IPS DF 19.7 (cell line): ENCODE measurements at regions not wholly inside any gene's neighbourhood (a gene's known extent, or its start where the extent isn't known, plus 50 kb on each side); places are given as distances from the start of the nearest gene placed in this dataset.
"Not testable (repeated sequence)": the region's sequence is repeated elsewhere in the genome, so short reads cannot be mapped to it uniquely, and the experiment has no call there.

Experiments
- DNase-seq: peaks from one replicate; pipeline ENCODE4 v3.0.0-alpha.2; 2013; ENCODE audit warnings: low read depth, low spot score

DNA sequence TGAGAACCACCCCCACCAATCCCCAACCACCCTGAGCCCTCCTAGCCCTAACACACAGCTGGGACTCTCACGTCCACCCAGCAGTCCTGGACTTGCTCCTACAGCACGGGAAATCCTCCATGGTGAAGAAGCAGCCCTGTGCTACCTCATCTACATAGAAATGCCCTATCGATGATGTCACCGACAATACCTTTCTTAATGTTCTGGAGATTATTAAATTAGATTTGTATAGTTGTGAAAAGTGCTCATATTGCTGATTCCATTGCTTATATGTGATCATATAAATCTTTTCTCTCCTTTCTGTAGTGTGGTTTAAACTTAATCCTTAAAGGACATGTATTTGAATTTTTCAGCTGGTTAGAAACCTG, 97.1 kb downstream of the PPIAL4G start:
- DNase-seq, result not testable (repeated sequence)

DNA sequence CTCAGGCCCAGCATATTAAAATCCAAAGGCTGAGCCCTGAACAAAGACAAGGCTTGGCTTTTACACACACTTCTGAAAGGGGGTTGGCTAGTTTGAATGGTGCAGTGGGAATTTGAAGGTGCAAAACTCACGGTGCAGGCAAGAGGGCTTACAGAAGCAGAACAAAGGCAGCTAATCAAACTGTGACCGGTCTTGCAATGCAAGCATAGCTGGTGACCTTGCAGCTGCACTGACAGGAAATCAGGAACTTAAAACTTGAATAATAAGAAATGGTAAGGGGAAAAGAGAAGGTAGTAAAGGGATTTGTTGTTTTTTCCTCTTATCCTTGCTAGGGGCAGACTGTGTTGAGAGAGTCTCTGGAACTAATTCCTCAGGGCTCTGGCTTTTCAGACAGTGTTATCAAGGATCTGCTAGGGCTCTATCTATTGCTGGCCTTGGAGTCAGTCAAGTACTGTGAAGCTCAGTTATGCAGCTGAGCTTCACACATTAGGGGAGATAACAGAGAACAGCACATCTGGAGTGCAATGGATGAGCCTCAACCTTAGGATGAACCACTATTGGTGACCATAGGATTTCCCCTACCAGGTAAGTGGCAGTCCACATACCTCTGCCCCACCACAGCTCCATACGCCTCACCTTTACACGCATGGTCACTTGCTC, 97.6 kb downstream of the PPIAL4G start:
- no peak for DNase-seq

DNA sequence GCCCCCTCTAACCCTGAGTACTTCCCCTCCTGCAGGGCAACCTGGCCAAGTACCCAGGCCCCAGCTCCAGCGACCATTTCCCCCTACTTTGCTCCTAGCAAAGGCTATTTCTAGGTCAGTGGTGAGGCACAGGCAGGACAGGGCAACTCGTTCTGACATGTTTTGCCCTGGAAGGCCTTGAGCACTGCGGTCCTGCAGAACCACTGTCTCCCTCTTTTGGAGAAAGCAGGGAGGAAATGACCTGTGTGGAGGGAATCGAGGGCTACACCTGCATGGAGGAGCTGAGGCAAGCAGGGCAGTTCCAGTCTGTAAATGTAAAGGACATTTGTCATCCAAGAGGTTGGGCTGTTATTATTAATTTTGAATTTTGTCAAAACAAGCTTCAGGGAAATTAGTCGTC, 99.1 kb downstream of the PPIAL4G start:
- no peak for DNase-seq

DNA sequence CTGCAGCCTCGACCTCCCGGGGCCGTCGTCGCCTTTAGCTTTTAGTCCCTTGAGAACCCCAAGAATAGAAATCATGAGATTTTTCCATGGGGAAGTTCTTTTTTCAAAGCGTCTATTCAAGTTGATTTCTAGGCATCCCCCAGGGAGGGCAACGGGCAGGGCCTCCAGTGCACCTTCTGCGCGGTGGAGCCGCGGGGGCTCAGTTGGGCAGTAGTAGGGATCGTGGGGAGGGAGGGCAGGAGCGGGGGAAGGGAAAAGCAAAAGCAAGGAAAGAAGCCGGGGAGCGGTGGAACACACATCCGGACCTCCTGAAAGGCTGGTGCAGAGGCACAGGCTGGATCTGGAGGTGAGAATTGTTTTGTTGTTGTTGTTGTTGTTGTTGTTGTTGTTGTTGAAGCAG, 103.4 kb downstream of the PPIAL4G start:
- no peak for DNase-seq

DNA sequence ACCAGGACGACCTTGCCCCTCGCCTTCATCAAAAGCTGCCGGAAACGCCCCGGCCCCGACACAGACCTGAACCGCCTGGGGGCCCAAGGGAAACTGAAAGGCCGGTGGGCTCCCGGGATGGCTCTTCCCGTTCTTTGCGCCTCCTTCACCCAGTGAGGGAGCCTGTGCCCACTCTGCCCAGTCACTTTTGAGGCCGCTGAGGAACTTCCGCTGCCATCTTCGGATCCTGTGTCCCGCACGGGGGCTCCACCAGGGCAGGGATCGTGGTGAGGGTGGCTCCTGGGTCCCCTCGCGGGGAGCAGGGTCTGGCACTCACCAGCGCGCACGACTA, 104.0 kb downstream of the PPIAL4G start:
- DNase-seq, result no peak

DNA sequence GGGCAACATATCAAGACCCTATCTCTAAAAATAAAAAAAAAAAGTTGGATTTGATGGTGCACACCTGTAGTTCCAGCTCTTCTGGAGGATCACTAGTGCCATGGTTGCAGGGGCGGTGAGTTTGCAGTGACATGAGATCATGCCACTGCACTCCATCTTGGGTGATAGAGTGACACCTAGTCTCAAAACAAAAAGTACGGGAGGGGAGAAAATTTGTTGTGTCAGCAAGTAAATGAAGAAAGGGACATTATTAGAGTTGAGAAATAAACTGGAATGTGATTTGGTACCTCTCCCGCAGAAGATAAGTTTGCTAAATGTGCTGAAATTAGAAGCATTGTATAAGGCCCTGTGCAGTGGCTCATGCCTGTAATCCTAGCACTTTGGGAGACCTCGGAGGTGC, 105.1 kb downstream of the PPIAL4G start:
- not testable (repeated sequence) for DNase-seq

DNA sequence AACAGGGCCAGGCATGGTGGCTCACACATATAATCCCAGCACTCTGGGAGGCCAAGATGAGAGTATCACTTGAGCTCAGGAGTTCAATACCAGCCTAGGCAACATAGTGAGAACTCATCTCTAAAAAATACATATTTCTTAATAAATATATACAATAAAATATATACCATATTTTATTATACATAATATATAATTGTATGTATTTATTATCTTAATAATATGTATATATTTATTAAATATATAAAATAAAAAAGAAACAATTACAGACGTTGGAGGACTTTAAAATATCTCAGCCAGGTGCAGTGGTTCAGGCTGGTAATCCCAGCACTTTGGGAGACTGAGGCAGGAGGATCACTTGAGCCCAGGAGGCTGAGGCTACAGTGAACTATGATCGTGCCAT, 106.1 kb downstream of the PPIAL4G start:
- DNase-seq, result not testable (repeated sequence)

DNA sequence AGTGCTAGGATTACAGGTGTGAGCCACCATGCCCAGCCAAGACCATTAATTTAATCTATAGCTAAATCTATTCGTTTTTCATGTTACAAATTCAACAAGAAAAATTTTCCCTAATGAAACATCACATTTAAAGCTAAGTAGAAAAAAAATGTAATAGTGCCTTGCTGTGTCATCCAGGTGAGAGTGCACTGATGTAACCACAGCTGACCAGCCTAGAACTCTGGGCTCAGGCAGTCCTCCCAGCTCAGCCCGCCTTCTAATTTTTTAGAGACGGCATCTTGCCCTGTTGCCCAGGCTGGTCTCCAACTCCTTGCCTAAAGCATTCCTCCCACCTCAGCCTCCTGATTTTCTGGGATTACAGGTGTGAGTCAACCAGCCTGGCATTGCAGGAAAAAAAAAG, 109.0 kb downstream of the PPIAL4G start:
- DNase-seq, result no peak

DNA sequence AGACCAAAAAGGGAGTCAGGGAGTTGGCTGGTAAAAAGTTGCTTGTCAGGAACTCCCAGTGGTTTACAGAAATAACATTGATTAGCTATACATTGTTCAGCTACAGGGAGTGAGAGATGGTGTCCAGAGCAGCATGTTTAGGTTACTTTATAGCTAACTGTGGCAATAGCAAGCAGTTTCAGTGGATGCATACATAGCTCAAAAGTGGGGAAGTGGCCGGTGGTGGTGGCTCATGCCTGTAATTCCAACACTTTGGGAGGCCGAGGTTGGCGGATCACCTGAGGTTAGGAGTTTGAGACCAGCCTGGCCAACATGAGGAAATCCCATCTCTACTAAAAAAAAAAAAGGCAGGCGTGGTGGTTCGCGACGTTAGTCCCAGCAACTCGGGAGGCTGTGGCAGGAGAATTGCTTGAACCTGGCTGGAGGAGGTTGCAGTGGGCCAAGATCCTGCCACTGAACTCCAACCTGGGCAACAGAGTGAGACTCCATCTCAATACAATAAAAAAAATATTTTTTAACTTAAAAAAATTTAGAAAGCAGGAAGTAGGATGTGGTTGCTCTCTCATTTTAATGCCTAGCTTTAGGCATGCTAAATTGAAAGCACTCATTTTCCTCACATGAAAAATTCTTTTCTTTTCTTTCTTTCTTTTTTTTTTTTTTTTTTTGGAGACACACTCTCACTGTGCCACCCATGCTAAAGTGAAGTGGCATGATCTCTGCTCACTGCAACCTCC, 109.7 kb downstream of the PPIAL4G start:
- no peak for DNase-seq

DNA sequence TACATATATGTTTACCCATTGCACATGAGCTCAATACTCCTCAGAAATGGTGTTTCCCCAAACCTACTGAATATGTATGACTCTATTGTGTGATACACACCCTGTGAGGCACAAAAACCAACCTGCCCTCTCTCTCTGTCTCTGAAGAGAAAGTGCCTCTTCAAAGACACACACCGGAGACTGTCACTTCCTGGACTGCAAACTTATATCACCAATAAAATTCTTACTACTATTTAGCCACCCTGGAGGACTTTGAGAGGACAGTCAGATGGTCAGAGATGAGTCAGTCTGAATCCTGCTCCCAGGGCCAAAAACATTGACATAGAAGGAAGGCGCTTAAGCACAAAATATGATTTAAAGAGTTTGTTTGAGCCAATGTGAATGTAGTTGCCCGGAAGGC, 110.4 kb downstream of the PPIAL4G start:
- DNase-seq, result no peak

DNA sequence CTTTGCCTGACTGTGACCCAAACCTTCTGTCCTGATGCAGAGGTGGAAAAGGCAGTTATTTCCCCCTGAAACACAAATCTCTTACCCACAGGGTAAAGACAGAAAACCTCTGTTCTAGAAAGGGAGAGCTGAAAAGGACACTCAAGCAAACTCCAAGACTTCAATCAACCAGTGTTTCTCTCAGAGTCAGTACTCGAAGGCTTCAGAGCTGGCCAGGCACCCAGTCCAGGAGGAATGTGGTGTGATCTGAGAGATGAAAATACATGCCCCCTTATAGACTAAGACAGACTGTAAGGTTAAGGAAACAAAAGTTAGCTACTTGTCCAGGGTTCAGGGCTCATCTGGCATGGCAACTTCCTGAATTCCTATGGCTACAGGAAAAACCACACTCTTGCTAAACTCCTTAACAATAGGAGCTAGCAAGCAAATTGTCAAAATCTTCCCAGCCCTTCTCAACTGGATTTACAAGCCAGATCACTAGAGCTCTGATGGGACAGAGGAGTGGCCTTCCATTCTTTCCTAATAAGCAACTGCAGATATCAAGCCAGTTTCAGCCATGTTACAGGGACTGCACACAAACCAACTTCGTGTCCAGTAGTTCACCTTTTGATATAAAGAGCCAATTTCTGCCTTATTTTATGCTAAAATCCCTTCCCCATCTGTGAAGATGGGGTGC, 110.9 kb downstream of the PPIAL4G start:
- DNase-seq, result not testable (repeated sequence)

DNA sequence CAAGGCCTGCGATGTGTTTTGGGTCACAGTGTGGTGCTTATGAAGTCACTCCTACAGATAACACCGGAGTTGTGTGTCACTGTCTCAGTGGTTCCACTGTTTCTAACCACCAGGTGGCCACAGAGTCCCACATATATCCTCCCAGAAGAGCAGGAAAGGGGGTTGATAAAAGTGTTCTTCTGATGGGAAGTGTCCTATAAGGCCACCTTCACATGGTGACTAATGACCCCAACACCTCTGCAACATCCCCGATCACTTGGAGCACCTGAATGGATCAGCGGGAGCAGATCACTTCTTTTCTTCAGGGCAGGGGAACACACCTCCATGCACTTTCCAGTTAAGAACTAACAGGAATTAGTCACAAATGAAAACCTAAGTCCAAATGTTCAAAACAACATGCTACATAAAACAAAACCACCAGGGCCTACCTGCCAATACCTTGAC, 111.5 kb downstream of the PPIAL4G start:
- DNase-seq, result not testable (repeated sequence)

DNA sequence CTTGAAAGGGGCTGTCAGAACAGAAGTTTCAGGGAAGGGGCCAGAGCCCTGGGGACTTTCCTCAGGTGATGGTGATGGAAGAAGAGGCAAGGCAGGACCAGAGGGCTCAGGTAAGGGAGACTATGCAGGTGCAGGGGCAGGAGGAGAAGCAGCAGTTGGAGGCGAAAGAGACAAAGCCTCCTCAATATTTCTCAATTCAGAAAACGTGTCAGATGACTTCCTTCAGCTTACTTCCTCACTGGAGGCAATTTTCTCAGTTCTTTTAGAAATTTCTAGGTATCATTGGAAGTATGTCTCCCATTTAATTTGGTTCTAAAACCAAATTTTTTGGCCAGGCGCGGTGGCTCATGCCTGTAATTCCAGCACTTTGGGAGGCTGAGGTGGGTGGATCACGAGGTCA, 112.4 kb downstream of the PPIAL4G start:
- DNase-seq, result not testable (repeated sequence)

DNA sequence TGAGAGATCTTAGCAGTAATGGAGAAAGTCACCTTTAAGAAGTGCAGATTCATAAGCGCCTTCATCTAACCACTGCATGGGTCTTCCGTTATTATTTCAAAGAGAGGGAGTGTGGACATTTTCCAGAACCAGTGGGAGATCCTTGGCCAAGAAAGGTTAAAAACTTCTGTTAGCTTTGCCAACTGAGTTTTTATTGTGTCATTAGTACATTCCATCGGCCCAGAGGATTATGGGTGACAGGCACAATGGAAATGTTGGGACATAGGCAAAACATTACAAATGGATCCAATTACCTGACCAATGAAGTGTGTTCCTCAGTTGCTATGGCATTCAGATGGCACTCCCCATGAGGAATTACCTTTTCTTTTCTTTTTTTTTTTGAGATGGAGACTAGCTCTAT, 115.5 kb downstream of the PPIAL4G start:
- no peak for DNase-seq

DNA sequence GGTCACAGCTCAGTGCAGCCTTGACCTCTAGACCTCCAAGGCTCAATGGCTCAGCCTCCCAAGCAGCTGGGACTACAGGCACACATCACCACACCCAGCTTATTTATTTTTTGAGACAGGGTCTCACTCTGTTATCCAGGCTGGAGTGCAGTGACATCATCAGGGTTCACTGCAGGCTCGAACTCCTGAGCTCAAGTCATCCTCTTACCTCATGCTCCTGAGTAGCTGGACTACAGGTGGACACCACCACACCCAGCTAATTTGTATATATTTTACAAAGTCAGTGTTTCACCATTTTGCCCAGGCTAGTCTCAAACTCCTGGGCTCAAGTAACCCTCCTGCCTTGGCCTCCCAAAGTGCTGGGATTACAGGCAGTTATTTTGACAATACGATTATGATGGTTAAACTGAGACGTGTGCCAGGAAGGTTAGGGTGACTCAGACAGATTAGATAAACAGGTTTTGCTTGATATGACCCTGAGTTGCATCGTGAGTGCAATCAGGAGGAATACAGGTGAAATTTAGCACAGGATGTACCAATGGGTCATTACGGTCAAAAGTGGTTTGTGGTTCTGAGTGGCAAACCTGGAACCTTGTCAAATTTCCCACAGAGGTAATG, 116.9 kb downstream of the PPIAL4G start:
- DNase-seq, result not testable (repeated sequence)

DNA sequence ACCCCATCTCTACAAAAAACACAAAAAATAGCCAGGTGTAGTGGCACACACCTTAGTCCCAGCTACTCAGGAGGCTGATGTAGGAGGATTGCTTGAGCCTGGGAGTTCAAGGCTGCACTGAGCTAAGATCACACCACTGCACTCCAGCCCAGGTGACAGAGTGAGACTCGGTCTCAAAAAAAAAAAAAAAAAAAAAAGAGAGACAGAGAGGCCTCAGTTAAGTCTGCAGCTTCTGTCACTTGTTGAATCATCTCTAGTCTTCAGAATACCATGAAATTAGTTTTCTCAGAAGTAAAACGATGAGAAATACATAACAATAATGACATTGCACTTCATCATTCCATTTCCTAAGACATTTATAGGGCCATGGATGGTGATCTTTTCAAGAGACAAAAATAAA, 118.0 kb downstream of the PPIAL4G start:
- DNase-seq, result not testable (repeated sequence)

DNA sequence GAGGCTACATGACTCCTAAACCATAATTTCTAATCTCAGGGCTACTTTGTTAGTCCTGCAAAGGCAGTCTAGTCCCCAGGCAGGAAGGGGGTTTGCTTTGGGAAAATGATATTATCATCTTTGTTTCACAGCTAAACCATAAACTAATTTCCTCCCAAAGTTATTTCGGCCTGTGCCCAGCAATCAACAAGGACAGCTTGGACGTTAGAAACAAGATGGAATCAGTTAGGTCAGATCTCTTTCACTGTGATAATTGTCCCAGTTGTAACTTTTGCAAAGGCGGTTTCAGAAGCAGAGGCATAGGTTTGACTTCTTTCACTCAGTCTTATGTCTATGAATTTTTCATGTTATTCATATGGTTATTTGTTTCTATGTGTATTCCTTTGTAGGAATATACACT, 119.1 kb downstream of the PPIAL4G start:
- DNase-seq, result not testable (repeated sequence)

DNA sequence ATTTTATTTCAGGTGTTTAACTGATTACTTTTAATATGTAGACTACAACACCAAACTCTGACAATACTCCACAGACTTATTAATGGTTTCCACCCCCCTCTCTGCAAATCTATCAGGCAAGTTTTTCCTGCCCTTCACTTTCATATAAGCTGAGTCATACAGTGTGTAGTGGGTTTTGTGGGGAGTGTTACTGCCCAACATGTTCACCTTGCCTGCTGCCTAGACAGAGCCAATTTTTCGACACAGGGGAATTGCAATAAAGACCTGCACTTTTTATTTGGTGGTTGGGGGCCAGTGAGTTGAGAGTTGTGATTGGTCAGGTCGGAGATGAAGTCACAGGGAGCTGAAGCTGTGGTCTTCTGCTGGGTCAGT, 119.7 kb downstream of the PPIAL4G start:
- no peak for DNase-seq

DNA sequence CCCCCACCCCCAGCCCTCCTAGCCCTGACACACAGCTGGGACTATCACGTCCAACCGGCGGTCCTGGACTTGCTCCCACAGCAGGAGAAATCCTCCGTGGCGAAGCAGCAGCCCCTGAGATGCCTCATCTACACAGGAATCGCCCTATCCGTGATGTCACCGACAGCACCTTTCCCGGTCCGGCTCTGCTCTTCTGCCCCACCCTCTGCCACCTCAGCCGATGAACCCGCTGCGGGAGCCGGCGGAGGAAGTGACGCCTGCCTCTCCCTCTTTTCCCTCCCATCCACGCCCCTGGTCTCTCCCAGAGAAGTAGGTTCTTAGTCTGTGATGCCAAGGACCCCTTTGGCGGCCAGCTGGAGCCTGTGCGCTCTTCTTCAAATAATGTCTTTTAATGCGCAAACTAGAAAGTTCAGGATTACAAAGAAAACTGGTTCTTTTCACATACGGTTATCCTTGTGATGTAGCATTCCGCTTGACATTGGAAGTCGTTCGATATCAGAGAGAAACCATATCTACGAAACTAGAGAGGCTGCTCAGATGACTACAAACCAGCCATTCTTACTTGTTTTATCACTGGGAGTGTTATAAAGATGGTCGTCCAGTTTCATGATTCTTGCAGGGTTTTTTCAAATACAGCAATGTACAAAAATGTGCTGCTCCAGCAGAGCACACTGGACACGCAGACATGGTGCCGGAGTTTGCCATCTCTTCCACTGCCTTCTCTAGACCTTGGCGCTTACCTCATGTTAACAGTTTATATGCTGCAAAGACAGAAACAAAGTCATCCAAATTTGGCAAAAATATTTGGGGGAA, 120.3 kb downstream of the PPIAL4G start:
- no peak for DNase-seq

DNA sequence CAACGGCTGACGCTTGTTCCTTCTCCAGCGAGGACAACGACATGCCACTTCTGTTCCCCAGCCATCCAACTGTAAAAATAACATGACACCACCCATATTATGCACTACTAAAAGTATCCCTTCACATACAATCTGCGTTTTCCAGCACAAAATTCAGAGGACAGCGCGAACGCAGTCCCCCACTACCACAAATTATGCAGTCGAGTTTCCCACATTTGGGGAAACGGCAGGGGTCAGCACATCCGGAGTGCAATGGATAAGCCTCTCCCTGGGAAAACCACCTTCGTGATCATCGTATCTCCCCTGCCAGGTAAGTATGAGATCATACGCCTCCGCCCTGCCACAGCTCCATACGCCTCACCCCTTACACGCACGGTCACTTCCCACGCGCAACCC, 120.9 kb downstream of the PPIAL4G start:
- DNase-seq, result no peak

DNA sequence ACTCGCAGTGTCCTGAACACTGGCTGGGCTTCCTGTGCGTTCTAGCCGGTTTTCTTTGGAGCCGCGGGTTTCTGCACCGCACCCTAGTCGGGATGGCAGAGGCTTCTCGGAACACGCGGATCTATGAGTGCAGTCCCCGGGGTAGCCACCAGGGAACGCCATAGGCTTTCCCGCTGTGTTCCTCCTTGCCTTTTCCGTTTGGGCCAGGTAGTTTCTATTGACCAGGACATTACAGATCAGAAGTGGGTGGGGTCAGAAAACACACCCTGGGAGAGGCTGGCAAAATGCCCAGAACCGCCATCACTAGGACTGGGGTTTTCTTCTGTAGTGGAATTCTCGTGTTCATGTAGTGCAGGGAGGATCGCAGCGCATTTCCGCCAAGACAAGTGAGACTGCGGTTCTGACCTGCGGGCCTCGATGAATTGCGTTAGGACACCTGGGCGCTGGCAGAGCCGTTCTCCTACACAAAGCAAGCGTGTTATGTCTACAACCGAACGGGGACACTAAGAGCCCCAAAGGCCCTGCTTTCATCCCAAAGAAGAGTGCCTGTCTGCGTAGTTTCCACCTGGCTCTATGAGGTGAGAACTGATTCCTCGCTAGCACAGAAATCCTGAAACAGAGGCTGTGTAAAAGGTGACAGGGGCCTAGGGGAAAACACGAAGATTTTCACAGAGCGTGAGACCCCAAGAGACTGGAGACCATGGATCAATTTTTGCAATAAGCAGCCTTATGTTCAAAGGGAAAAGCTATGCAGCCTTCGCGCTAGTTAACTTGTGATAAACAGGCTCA, 121.5 kb downstream of the PPIAL4G start:
- DNase-seq, result not testable (repeated sequence)
